GM12878 (cell line): ENCODE measurements at regions not wholly inside any gene's neighbourhood (a gene's known extent, or its start where the extent isn't known, plus 50 kb on each side); places are given as distances from the start of the nearest gene placed in this dataset.

ENCODE experiments used
- NR2C2 ChIP-seq: IDR thresholded peaks from 2 replicates; pipeline ENCODE4 v1.6.1; 2011; ENCODE audit warnings: borderline replicate concordance, low read depth; ENCODE audit not compliant: control insufficient read depth, insufficient read length
- PAX5 ChIP-seq: IDR thresholded peaks from 2 replicates; pipeline ENCODE4 v1.6.1; 2011; ENCODE audit warnings: low read depth, low read length, borderline replicate concordance
- WRNIP1 ChIP-seq: IDR thresholded peaks from 2 replicates; pipeline ENCODE4 v1.6.1; 2011; ENCODE audit warnings: low read depth, low read length, improper control_type of control experiment, borderline replicate concordance
- TF ChIP-seq, protein P1 (sequence below): fragments of 450-650 bp; IDR thresholded peaks from 2 replicates; pipeline ENCODE4 v1.6.1; 2017; ENCODE audit warnings: mild to moderate bottlenecking, moderate library complexity
- TF ChIP-seq, protein P2 (sequence below): fragments of 450-650 bp; IDR thresholded peaks from 2 replicates; pipeline ENCODE4 v1.6.1; 2014; ENCODE audit warnings: mild to moderate bottlenecking
- TF ChIP-seq, protein P3 (sequence below): fragments of 450-650 bp; IDR thresholded peaks from 2 replicates; pipeline ENCODE4 v1.6.1; 2017; ENCODE audit warnings: low read depth, mild to moderate bottlenecking, moderate library complexity

DNA sequence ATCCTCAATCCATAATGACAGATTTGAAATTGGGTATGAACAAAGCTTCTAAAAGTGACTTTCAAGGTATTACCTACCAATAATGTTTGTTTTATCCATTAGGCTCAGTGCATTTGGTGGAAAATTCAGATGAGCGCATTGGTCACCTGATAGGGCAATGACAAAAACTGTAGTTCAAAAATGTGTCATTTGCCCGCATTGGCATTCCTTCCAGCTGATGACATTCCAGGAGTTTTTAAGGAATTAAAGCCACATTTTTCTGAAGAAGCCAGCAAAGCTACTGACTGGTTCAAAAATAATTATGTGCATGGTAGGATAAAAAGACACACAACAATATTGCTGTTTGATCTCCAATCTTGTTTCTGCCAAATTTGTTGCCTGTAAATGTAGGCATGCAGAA is 473.4 kb upstream of the CPEB2 start (continued):
- TF ChIP-seq, protein P1, sequence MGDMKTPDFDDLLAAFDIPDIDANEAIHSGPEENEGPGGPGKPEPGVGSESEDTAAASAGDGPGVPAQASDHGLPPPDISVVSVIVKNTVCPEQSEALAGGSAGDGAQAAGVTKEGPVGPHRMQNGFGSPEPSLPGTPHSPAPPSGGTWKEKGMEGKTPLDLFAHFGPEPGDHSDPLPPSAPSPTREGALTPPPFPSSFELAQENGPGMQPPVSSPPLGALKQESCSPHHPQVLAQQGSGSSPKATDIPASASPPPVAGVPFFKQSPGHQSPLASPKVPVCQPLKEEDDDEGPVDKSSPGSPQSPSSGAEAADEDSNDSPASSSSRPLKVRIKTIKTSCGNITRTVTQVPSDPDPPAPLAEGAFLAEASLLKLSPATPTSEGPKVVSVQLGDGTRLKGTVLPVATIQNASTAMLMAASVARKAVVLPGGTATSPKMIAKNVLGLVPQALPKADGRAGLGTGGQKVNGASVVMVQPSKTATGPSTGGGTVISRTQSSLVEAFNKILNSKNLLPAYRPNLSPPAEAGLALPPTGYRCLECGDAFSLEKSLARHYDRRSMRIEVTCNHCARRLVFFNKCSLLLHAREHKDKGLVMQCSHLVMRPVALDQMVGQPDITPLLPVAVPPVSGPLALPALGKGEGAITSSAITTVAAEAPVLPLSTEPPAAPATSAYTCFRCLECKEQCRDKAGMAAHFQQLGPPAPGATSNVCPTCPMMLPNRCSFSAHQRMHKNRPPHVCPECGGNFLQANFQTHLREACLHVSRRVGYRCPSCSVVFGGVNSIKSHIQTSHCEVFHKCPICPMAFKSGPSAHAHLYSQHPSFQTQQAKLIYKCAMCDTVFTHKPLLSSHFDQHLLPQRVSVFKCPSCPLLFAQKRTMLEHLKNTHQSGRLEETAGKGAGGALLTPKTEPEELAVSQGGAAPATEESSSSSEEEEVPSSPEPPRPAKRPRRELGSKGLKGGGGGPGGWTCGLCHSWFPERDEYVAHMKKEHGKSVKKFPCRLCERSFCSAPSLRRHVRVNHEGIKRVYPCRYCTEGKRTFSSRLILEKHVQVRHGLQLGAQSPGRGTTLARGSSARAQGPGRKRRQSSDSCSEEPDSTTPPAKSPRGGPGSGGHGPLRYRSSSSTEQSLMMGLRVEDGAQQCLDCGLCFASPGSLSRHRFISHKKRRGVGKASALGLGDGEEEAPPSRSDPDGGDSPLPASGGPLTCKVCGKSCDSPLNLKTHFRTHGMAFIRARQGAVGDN: no peak
- TF ChIP-seq, protein P2, sequence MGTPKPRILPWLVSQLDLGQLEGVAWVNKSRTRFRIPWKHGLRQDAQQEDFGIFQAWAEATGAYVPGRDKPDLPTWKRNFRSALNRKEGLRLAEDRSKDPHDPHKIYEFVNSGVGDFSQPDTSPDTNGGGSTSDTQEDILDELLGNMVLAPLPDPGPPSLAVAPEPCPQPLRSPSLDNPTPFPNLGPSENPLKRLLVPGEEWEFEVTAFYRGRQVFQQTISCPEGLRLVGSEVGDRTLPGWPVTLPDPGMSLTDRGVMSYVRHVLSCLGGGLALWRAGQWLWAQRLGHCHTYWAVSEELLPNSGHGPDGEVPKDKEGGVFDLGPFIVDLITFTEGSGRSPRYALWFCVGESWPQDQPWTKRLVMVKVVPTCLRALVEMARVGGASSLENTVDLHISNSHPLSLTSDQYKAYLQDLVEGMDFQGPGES: no peak
- no peak for TF ChIP-seq WRNIP1
- TF ChIP-seq NR2C2: no peak
- TF ChIP-seq, protein P3, sequence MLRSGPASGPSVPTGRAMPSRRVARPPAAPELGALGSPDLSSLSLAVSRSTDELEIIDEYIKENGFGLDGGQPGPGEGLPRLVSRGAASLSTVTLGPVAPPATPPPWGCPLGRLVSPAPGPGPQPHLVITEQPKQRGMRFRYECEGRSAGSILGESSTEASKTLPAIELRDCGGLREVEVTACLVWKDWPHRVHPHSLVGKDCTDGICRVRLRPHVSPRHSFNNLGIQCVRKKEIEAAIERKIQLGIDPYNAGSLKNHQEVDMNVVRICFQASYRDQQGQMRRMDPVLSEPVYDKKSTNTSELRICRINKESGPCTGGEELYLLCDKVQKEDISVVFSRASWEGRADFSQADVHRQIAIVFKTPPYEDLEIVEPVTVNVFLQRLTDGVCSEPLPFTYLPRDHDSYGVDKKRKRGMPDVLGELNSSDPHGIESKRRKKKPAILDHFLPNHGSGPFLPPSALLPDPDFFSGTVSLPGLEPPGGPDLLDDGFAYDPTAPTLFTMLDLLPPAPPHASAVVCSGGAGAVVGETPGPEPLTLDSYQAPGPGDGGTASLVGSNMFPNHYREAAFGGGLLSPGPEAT: no peak
- no peak for TF ChIP-seq PAX5
